HEK293 (cell line): ENCODE measurements at regions not wholly inside any gene's neighbourhood (a gene's known extent, or its start where the extent isn't known, plus 50 kb on each side); places are given as distances from the start of the nearest gene placed in this dataset.

ENCODE experiments used
- CTCF ChIA-PET: fragments of 350-600 bp; formaldehyde crosslinking; extraction: SDS; loops from one replicate; lab custom pipeline; 2021; ENCODE audit warnings: antibody characterized with exemption; lab: Yijun Ruan, JAX
- POLR2A ChIA-PET: fragments of 300-600 bp; formaldehyde crosslinking; extraction: SDS; loops from one replicate; lab custom pipeline; 2020; ENCODE audit warnings: antibody characterized with exemption, inconsistent platforms; lab: Yijun Ruan, JAX
- H3K27ac ChIP-seq: fragments of 200-500 bp; sonication (Bioruptor generic); 2 replicates; pipeline ENCODE4 v1.5.1; 2014; ENCODE audit warnings: low read depth, low read length, control low read depth, inconsistent platforms; ENCODE audit errors: extremely low read depth
- H3K36me3 ChIP-seq, 2 experiments: fragments of 200-500 bp in 1 of 2; sonication (Bioruptor generic) in 1 of 2; 1 replicate in 1 of 2; 2 replicates in 1 of 2; pipeline ENCODE4 v1.5.1; 2014 to 2017; ENCODE audit warnings: inconsistent platforms in 2 of 2, low read length in 2 of 2; ENCODE audit not compliant: control insufficient read depth in 2 of 2, insufficient read depth in 1 of 2
- H3K4me1 ChIP-seq: fragments of 200-500 bp; sonication (Bioruptor generic); 2 replicates; pipeline ENCODE4 v1.5.1; 2014; ENCODE audit warnings: mild to moderate bottlenecking, low read length, inconsistent platforms; ENCODE audit not compliant: control insufficient read depth, insufficient read depth
- H3K4me3 ChIP-seq: 2 replicates; pipeline ENCODE4 v1.5.1; 2011; ENCODE audit warnings: low read depth, mild to moderate bottlenecking, control low read depth, low read length, moderate library complexity
- H3K9me3 ChIP-seq: fragments of 200-500 bp; sonication (Bioruptor generic); 2 replicates; pipeline ENCODE4 v1.5.1; 2014; ENCODE audit warnings: low read depth, low read length, inconsistent platforms; ENCODE audit not compliant: control insufficient read depth, insufficient read depth
- KLF8 ChIP-seq: fragments of 450-650 bp; formaldehyde crosslinking; IDR thresholded peaks from 2 replicates; pipeline ENCODE4 v1.5.1; 2016; ENCODE audit warnings: missing biosample characterization, missing genetic modification characterization
- MZF1 ChIP-seq: fragments of 450-650 bp; formaldehyde crosslinking; IDR thresholded peaks from 2 replicates; pipeline ENCODE4 v1.5.1; 2017; ENCODE audit warnings: missing biosample characterization, missing genetic modification characterization, borderline replicate concordance
- SCRT2 ChIP-seq: fragments of 450-650 bp; formaldehyde crosslinking; IDR thresholded peaks from 2 replicates; pipeline ENCODE4 v1.5.1; 2016; ENCODE audit warnings: missing biosample characterization, missing genetic modification characterization
- TCF7L2 ChIP-seq: IDR thresholded peaks from 2 replicates; pipeline ENCODE4 v1.6.1; 2011; ENCODE audit warnings: low read depth, mild to moderate bottlenecking, inconsistent platforms, low read length, moderate library complexity, borderline replicate concordance
- ZBTB44 ChIP-seq: fragments of 450-650 bp; IDR thresholded peaks from 2 replicates; pipeline ENCODE4 v1.5.1; 2018; ENCODE audit warnings: missing biosample characterization, mild to moderate bottlenecking, missing genetic modification characterization
- ZNF146 ChIP-seq: fragments of 450-650 bp; formaldehyde crosslinking; IDR thresholded peaks from 2 replicates; pipeline ENCODE4 v1.5.1; 2016; ENCODE audit warnings: missing biosample characterization, missing genetic modification characterization
- ZNF2 ChIP-seq: fragments of 450-650 bp; formaldehyde crosslinking; IDR thresholded peaks from 2 replicates; pipeline ENCODE4 v1.5.1; 2016; ENCODE audit warnings: missing biosample characterization, missing genetic modification characterization
- ZNF311 ChIP-seq: fragments of 450-650 bp; formaldehyde crosslinking; IDR thresholded peaks from 2 replicates; pipeline ENCODE4 v1.5.1; 2017; ENCODE audit warnings: missing biosample characterization, missing genetic modification characterization, borderline replicate concordance
- ZNF449 ChIP-seq: fragments of 450-650 bp; formaldehyde crosslinking; IDR thresholded peaks from 2 replicates; pipeline ENCODE4 v1.5.1; 2017; ENCODE audit warnings: missing biosample characterization, mild to moderate bottlenecking, missing genetic modification characterization, moderate library complexity
- ZNF580 ChIP-seq: fragments of 450-650 bp; formaldehyde crosslinking; IDR thresholded peaks from 2 replicates; pipeline ENCODE4 v1.5.1; 2016; ENCODE audit warnings: missing biosample characterization, missing genetic modification characterization
- ZNF664 ChIP-seq: fragments of 450-650 bp; formaldehyde crosslinking; IDR thresholded peaks from 2 replicates; pipeline ENCODE4 v1.5.1; 2016; ENCODE audit warnings: missing biosample characterization, missing genetic modification characterization
- ZNF677 ChIP-seq: fragments of 450-650 bp; IDR thresholded peaks from 2 replicates; pipeline ENCODE4 v1.5.0; 2018; ENCODE audit warnings: missing biosample characterization, mild to moderate bottlenecking, missing genetic modification characterization, moderate library complexity
- ZSCAN16 ChIP-seq: fragments of 450-650 bp; formaldehyde crosslinking; IDR thresholded peaks from 2 replicates; pipeline ENCODE4 v1.5.1; 2016; ENCODE audit warnings: missing biosample characterization, missing genetic modification characterization
- TF ChIP-seq, protein P1 (sequence below): fragments of 450-650 bp; formaldehyde crosslinking; IDR thresholded peaks from 2 replicates; pipeline ENCODE4 v1.5.1; 2016; ENCODE audit warnings: missing biosample characterization, missing genetic modification characterization, borderline replicate concordance

- TF ChIP-seq, protein P1, sequence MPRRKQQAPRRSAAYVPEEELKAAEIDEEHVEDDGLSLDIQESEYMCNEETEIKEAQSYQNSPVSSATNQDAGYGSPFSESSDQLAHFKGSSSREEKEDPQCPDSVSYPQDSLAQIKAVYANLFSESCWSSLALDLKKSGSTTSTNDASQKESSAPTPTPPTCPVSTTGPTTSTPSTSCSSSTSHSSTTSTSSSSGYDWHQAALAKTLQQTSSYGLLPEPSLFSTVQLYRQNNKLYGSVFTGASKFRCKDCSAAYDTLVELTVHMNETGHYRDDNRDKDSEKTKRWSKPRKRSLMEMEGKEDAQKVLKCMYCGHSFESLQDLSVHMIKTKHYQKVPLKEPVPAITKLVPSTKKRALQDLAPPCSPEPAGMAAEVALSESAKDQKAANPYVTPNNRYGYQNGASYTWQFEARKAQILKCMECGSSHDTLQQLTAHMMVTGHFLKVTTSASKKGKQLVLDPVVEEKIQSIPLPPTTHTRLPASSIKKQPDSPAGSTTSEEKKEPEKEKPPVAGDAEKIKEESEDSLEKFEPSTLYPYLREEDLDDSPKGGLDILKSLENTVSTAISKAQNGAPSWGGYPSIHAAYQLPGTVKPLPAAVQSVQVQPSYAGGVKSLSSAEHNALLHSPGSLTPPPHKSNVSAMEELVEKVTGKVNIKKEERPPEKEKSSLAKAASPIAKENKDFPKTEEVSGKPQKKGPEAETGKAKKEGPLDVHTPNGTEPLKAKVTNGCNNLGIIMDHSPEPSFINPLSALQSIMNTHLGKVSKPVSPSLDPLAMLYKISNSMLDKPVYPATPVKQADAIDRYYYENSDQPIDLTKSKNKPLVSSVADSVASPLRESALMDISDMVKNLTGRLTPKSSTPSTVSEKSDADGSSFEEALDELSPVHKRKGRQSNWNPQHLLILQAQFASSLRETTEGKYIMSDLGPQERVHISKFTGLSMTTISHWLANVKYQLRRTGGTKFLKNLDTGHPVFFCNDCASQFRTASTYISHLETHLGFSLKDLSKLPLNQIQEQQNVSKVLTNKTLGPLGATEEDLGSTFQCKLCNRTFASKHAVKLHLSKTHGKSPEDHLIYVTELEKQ (tag by site-specific recombination): no peak
- TF ChIP-seq SCRT2 (tag by site-specific recombination): no peak
- TF ChIP-seq ZNF2 (tag by site-specific recombination): 0 out of 2 replicates have a peak, but pooled peaks have one; percentile 15
- no peak for TF ChIP-seq ZSCAN16 (tag by site-specific recombination)
- no peak for TF ChIP-seq KLF8 (tag by site-specific recombination)
Measured at GRCh38 chr2:217068677-217069250, 208.9 kb upstream of the TNP1 start (continued).

GRCh38 chr2:217067787-217068186 lies 207.9 kb upstream of the TNP1 start:
- TF ChIP-seq ZNF580 (tag by site-specific recombination) (peak; percentile 16; the same call in 1 of the 2 replicates), ZNF664 (tag by site-specific recombination) (no peak), MZF1 (tag by site-specific recombination) (no peak), ZNF146 (tag by site-specific recombination) (peak; percentile 84), TCF7L2 (no peak), ZNF311 (tag by site-specific recombination) (no peak), ZBTB44 (tag by site-specific recombination) (no peak)
- TF ChIP-seq, all 188 proteins: peak for 2
- ChIA-PET CTCF (no interaction called here), POLR2A (no interaction called here)
- Histone ChIP-seq H3K27ac (no peak overlapping the region), H3K4me3 (no peak overlapping the region), H3K36me3 (no peaks in the 10 kb centered on the region), H3K9me3 (no peaks in the 10 kb centered on the region), H3K4me1 (no peaks in the 10 kb centered on the region)

DNA sequence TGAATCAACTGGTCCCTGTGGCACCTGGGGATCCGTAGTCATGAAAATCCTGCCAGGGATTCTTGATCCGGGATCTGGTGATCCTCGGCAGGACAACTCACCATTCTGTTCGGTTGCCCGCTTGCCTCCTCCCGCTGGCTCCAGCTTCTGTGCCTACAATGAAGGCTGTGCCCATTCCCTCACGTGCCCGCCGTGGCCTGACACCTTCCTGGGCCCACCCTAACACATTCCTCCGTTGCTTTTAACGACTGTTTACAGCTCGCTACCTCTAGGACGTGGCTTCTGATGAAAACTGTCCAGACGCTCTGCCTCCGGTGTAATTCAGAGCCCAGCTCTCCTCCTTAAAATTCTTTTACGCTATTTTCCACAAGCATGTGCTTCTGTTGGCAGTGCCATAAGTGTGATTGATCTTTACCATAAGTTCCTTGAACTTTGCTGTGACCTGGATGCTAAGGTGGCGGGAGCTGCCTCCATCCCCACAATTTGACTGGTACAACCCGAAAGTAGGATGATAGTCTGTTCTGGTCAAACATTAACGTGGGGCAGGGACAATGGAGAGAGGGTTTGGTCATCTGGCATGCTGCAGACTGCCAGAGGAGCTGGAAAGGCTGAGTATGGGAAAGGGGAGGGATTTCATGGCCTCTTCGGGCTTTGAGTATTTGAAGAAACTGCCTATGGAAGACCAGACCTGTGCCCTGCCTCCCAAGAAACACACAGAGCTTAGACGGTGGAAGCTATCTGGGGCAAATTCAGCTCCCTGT lies 206.8 kb upstream of the TNP1 start:
- POLR2A ChIA-PET: no interaction called here
- no peak overlapping the region for H3K27ac ChIP-seq
- no peaks in the 10 kb centered on the region for H3K36me3 ChIP-seq
- CTCF ChIA-PET: interaction anchor here (0.6 to 1.1 kb wide), 3 partner anchors 10 to 548 kb away, joined by 3 to 4 read pairs (median 4); no protein-coding TSS in a partner anchor
- H3K4me1 ChIP-seq: no peaks in the 10 kb centered on the region
- no peaks in the 10 kb centered on the region for H3K9me3 ChIP-seq
- H3K4me3 ChIP-seq: no peak overlapping the region
- peak; percentile 48 for TF ChIP-seq SCRT2 (tag by site-specific recombination)
- no peak for TF ChIP-seq ZNF677 (tag by site-specific recombination)
- TF ChIP-seq ZNF449 (tag by site-specific recombination): no peak
- TF ChIP-seq, all 188 proteins: peak for 1
